GM21825 (cell line): ENCODE measurements at regions not wholly inside any gene's neighbourhood (a gene's known extent, or its start where the extent isn't known, plus 50 kb on each side); places are given as distances from the start of the nearest gene placed in this dataset.

Source experiments
- ATAC-seq: cut with Tn5 transposase; IDR thresholded peaks from one replicate; pipeline ENCODE4 v1.9.1; 2021; ENCODE audit warnings: mild to moderate bottlenecking, moderate library complexity; ENCODE audit not compliant: unreplicated experiment

DNA sequence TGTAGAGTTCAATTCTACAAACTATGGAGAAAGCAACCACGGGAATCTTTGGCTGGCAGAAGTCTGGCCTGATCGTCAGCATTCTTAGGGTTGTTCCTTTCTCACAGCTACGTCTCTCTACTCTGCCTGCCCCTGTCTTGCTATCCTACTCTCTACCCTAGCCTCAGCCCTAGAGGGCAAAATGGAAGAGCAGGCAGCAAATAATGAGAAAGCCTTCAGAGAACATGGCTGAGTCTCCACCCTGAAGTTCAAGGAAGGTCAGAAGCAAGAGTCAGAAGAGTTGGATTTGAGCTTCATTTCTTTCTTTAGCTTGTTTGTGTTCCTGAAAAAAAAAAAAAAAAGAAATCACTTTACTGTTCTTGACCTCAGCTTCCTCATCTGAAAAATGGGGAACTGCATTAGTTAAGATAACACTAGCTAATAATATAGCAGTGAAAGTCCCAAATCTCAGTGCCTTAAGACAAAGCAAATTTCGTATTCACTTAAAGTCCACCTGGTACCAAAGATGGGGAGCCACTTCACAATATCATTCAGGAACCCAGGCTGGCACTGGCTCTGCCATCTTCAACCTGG is 50.2 kb upstream of the CCND2 start:
- ATAC-seq = no peak

DNA sequence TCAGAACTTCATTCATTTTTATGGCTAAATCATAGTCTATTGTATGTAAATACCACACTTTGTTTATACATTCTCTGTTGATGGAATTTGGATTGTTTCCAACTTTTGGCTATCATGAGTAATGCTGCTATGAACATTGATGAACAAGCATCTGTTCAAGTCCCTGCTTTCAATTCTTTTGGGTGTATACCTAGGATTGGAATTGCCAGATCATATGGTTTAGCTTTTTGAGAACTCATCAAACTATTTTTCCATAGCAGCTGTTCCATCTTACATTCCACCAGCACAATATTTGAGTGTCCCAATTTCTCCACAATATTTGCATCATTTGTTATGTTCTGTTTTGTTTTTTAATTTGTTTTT is 52.3 kb upstream of the CCND2 start:
- no peak for ATAC-seq

DNA sequence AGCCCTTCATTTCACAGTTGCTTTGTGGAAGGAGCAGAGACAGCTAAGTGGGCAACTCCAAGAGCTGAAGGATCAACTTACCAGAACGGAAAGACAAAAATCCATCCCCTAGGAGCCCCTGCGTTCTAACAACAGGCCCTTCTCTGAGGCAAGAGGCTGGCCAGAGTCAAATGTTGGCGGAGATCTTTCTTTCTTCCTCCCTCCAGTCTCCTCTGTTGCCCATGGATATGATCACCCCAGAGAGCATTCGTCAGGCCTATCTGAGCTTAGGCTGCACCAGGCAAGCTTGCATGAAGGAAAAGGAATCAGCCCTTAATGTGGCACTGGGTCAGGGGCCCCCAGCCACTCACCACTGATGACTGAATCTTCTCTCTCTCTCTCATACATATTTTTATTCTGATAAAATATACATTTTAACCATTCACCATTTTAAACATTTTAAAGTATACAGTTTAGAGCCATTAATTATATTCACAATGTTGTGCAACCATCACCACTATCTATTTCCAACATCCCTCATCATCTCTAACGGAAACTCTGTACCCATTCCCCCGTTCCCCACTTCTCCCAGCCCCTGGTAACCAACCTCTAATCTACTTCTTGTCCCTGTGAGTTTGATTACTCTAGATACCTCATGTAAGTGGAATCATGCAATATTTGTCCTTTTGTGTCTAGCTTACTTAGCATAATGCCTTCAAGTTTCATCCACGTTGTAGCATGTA is 52.9 kb upstream of the CCND2 start:
- no peak for ATAC-seq

DNA sequence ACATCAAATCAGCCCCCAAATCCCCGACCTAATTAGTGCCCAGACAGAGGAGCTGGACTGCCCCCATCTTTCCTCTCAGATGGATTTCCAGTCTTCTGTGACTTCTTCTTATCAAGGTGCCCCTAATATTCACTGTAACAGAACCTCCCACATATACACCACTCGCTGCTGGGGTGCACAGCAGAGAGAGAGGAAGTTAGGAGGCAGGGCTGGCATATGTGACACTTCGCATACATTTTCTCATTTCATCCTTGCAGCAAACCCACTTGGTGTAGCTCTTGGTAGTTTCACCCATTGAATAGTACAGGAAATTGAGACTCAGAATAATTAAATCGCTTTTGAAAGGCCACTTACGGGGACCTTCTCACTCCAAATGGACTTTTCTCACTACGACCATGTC is 56.5 kb upstream of the CCND2 start:
- no peak for ATAC-seq

DNA sequence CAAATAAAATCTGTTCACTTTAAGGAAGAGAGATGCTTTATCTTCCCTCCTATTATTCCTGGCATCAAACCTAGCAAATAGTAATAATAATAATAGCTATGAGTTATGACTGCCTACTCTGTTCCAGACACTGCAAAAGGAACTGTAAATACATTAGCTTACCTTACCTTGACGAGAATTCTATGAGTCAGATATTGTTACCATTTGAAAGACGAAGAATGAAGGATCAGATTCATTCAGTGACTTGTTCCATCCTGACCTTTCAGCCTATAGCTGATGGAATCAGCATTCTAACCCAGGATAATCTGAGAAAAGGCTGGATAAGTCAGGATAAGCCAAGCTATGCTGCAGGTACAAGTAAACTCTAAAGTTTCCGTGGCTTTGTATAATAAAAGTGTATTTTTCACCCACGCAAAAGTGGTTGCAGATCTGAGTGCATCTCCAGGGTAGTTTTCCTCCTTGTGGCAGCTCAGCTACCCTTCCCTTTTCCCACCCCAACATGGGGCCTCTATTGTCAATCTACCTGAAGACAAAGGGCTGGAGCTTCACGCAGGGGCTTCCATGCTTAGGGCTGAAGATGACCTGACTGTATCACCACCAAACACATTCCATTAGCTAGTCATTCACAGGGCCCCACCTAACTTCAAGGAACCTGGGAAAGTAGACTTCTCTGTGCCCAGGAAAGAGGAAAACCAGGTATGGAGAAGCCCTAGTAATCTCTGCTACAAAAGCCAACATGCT is 57.2 kb upstream of the CCND2 start:
- peak; percentile 11 for ATAC-seq

DNA sequence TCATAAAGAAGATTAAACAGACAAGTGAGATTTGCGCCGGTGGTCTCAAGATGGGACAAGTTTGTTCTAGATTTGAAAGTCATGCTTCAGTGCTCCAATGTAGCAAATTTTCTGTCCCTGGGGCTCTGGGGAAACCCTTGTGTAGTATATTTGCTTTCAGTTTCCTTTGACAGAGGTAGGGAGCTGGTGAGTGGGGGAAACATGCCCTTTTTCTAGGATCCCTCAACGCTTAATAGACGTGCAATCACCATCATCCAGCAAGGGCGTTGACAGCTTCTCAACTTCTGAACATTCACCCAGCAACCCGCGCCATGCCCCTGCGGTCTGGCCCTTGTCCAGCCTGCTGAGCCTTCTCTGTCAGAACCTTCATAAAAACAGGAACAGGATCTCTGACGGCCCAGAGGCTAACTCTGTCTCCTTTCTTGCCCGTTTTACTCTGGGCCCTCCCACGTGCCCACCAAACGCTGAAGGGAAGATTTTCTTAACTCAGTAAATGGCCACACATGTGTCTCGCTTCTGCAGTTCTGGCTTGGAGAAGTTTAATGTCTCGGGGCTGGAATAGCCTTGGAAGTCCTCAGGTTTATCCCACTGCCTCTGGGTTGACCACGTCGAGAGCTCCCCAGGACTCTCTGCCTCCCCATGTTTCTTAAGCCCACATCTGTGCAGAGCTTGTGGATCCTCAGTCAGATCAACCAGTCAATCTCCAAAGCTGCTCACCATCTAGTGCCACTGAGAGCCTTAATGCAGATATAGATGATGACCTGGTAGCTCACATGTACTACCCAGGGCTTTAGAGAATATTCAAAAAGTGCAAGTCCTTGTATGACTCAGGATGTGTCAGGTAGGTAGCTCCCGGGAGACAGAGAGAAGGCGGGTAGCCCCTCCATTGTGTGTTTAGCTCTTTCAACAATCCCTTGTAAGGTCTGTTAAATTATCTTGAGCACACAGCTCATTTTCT is 58.1 kb upstream of the CCND2 start:
- ATAC-seq = peak; percentile 74

DNA sequence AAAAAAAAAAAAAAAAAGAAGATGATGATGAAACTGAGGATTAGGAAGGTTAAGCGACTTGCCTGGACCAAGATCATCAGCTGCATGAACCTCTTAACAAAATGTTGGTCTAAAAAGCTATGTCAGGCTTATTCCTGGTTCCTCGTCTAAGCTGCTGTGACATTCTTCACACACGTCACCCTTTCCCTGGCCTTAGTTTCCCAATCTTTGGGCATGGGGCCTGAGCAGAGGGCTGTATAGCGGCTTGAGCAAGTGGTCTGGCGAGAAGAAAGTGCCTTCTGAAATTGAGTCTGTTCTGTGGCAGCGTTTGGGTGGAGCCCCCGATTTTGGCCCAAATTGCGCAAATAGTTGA is 58.7 kb upstream of the CCND2 start:
- ATAC-seq = no peak

DNA sequence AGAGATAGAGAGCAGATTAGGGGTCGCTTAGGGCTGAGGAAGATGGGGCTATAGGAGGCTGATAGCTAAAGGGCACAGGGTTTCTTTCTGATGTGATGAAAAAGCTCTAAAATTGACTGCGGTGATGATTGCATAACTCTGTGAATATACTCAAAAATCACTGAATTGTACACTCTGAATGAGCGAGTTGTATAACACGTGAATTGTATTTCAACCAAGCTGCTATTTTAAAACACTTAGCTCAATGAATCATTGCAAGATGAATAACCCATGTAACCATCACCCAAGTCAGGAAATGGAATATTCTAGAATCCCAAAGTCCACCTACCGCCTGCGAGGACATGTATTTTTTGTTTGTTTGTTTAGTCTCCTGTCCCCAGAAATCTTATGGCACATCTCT is 60.1 kb upstream of the CCND2 start:
- no peak for ATAC-seq

DNA sequence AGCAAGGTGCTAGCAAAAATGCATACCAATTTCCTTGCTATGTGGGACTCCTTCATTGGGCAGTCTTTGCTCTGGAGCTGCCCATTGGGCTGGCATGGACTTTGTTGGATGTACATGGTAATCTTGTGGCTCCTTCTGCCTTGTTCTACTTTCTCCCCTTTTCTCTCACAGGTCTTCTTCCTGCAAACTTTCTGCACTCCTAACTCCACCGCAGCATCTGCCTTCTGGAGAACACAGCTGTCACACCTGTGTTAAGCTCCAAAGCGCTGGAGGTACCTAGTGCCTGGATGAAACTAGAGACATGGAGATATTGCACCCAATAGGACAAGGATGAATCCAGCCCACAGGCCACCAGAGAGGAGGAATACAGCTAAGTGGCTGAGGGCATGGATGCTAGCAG is 60.7 kb upstream of the CCND2 start:
- no peak for ATAC-seq

DNA sequence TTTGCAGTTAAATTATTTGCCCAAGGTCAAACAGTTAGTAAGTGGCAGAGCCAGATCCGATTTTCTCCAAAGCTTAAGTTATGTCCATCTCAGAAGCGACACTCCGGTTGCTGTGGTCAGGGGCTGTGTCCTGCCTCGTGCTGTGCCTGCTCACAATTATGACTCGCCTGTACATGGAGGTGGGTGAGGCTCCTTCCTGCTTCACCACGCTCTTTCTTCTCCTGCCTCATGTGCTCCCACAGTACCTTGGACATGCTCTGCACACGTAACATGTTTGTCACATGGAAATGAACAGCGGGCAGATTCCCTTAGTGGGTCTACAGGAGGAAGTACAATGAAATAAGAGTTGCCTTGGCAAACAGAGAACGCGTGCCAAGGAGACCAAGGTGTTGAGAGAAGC is 62.2 kb upstream of the CCND2 start:
- no peak for ATAC-seq

DNA sequence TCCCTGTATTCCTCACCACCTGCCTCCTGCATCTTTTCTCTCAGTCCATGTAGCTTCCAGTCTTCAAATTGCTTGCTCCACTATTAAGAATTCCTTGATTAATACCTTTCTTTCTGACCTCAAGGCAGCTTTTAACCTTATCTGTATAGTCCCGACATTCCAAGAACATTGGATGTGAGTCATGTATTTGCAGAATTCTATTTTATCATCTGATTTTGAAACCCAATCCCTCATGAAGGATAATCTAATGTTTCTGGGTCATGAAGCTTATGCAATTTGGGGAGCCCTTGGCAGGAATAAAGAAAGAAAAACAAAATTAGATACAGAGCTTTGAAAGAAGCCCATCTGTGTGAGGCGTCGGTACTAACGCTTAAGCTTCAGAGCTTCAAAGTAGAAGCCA is 63.4 kb upstream of the CCND2 start:
- no peak for ATAC-seq

DNA sequence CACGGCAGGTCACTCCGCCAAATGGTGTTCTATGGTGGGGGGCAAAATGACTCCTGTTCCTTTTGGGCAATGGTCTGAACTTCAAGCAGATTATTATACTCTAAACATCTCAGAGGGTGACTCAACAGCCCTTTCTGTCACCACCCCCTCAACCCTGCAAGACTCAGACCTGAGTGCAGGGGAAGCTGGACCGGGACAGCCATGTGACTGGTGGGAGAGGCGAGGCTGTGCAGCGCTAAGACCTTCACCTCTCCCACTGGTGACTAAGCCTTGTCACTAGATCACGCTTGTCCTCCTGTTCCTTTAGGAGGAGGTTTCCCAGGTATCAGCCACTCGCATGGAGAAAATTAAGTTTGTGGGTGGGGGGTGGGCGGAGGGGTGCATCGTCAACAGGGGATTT is 67.1 kb upstream of the CCND2 start:
- ATAC-seq = no peak

DNA sequence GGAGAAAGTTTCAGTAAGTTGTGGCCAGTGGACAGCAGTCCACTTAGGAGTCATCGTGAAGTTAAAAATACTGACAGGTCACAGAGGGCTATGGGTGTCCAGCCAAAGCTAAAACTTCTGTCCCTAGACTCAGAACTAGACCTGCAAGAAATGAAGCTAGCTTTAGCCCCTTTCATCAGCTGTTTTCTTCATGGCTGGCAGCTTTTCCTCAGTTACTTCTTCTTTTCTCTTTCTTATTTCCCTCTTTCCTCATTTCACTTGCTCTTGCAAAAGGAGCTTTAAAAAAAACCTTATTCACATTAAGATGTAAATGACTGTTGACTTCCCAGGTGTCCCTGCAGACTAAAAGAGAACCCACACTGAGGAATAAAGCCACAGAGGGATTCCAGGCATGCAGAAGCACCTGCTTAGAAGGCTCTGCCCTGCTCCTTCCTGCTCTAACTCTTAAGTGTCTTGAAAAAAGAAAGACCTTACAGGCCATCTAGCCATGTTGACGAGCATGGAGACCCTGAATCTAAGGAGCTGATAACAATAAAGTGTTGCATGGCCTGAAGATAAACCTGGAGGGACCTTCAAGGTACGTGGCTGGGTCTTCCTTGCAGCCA is 69.7 kb upstream of the CCND2 start:
- no peak for ATAC-seq

DNA sequence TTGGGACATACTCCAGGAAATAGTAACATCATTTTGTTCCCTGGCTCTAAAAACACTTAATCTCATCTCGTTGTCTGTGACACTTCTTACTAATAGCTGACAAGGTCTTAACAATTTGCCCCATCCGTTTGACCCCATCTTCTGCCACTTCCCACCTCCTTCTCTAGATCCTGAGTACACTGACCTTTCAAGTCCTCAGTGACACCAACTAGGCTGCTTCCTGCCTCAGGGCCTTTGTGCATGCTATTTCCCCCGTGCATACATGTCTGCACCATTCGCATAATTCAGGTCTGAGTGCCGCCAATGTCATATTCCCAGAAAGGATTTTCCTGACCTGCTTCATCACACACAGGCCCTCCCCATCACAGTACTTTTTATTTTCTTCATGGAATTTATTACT is 70.6 kb upstream of the CCND2 start:
- ATAC-seq = no peak

DNA sequence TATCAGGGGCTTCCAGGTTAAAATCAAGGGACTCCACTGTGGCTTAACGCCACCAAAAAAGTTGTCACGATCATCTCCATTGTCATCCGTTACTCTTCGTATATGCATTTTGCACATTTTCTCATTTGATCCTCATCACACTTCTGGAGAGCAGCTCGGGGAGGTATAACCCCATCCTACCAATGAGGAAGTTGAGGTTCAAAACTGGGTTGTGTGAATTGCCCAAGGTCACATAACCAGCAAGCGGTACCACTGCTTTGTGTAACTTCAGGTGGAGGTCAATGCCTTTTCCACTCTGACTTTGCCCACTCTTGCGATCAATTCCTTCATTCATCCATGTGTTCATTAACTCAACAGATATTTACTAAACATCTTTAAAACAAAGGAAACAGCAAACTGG is 71.1 kb upstream of the CCND2 start:
- no peak for ATAC-seq

DNA sequence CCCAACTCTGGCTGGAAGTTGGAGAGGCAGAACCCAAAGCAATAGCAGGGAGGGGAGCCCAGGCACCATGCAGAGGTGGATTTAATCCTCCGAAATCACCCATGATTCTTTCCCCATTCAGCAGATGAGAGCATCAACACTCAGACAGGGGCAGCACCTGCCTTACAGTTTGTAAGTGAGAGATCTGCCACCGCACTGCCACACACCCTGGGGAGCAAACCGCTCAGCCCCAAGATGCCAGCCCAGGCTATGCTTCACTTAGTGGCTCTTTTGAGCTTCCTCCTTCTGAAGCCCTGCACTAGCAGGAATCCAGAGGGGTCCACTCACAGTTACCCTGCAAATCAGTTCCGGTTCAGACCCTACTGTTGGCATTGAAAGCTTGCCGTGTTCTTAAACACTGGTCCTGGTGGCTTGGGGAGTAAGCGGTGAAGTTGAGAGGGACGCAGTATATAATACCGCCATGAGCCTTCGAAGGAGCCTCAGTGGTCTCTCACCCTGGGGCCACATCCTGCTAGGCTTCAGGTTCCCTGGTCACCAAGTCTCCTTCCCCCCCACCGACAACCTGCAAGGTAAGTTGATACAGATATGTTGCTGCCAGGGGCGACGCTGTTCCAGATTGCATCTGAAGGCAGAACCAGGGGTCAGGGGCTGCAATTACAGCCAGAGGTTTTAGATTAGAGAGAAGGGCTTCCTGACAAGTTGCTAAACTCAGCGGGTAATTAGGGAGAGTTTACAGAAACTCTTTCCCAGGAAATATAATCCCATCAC is 72.0 kb upstream of the CCND2 start:
- ATAC-seq = no peak

DNA sequence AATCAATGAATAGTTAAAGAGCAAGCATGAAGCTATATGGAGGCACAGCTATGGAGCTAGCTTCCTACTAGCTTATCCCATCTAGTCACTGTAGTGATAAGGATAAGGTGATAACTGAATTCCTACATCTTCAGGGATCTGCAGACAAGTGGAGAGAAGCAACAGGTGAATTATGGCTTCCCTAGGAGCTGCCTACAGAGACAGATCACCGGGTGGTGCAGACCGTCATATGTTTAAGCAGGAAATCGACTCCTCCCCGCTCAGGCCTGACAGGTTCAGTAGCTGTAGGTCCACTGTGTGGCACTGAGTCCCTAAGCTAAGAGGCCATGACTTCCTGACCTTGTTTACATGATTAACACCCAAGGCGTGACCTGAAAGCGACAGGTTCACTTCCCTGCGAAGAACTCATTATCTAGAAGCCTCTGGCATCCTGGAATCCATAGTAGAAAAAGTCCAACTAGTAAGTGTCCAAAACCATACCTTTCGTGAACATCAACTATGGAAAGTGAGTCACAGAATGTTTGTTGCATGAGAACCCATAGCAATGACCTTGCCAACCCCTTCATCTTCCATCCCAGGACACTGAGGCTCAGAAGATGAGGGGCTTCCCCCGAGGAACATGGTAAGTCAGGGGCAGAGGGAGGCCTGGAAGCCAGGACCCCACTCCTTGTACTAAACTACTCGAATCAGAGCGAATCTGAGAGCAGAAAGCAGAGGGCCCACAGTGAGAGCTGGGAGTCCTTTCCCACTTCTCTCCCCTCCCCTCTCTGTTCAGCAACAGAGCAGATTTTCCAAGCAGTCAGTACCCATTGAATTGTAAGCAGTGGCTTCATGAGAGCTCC is 75.4 kb upstream of the CCND2 start:
- ATAC-seq = no peak

DNA sequence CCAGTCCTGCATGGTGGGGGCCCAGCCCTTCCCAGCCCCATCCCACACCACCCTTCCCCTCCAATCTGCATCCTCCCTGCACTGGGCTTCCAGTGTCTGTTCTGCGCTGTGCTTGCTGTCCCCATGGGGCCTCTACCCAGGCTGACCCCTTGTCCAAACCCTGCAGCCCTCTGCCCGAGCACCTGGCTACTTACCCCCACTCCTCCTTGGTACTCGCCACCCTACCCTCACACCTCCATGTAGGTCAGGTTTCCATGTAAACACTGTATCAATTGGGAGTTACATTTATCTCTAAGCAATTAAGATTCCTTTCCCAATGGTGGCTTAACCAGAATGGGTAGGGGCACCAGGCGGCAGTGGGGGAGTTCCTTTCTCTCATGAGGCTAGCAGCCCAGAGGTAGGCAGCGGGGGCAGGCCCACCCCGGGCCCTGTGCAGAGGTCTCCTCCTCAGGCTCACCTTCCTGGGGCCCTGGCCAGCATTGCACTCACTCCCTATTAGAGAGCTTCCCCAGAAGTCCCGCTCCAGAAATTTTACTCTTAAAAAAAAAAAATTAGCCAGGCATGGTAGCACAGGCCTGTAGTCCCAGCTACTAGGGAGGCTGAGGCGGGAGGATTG is 76.6 kb upstream of the CCND2 start:
- no peak for ATAC-seq

DNA sequence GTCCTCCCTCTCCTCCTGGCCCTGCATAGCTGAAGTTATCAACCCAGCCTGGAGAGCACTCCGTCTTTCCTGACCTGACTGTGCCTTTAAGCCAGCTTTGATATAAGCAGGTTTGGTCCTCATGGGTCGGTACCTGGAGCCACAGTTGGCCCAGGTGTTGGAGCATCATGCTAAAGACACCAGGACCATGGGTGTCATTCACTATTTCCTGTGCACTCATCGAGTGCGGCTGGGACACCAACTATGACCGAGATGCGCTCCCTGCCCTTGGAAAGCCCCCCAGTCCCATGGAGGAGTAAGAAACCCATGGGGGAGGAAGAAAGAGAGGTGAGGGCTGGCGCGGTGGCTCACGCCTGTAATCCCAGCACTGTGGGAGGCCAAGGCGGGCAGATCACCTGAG is 78.9 kb upstream of the CCND2 start:
- no peak for ATAC-seq
